Activated T-helper 17 cell treated with anti-CD3 and anti-CD28 coated beads, Interleukin-2, amount 50 U/mL, for 72 hours (primary cell): ENCODE measurements at regions not wholly inside any gene's neighbourhood (a gene's known extent, or its start where the extent isn't known, plus 50 kb on each side); places are given as distances from the start of the nearest gene placed in this dataset.

Experiments used
- ATAC-seq: fragments of 150-1000 bp; cut with Tn5 transposase; replicated peaks from 2 replicates; pipeline ENCODE4 v1.10.0; 2021; ENCODE audit warnings: mild to moderate bottlenecking, moderate library complexity
- H3K27ac Mint-ChIP-seq: one replicate; pipeline ENCODE4 v1.8.0; 2022; ENCODE audit warnings: mixed read lengths
- H3K27me3 Mint-ChIP-seq: one replicate; pipeline ENCODE4 v1.8.0; 2022; ENCODE audit warnings: mixed read lengths
- H3K36me3 Mint-ChIP-seq: one replicate; pipeline ENCODE4 v1.8.0; 2022; ENCODE audit warnings: low read depth, mild to moderate bottlenecking, mixed read lengths
- H3K4me1 Mint-ChIP-seq: one replicate; pipeline ENCODE4 v1.8.0; 2022; ENCODE audit warnings: mixed read lengths
- H3K4me3 Mint-ChIP-seq: one replicate; pipeline ENCODE4 v1.8.0; 2022; ENCODE audit warnings: mild to moderate bottlenecking, mixed read lengths
- H3K9me3 Mint-ChIP-seq: one replicate; pipeline ENCODE4 v1.8.0; 2022; ENCODE audit warnings: mixed read lengths

DNA sequence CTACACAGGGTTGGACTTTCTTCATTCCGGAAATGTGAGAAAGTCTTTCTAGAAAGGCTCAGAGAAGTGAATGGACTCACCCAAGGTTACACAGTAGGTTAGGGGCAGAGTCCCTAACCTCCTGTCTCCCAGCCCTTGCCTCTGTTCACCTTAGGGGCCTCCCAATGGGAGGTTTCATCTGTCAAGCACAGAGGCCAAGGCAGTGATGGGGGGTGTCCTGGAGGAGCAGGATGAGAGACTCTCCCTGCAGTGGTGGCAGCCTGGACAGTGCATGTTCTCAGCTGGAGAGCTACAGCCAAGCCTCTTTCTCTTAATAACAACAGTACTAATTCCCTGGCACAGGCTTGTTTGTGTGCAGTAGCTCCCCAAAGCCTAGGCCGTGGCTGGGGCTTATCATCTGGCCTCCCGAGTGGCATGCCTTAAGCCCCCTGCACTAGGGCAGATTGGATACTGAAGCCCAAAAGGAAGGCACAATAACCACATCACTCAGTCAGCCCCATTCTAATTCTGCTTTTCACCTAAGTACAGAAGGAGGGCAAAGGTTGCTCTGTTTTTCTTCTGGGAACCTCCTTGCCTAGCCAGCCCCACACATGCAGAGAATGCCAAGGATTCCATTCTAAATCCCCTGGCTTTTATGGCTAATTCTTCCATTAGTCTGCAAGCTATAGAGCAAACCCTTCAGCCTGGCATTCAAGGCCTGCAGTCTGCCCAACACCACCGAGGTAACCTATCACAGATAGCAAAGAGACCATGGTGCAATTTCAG, 50.2 kb upstream of the XPA start:
- Mint-ChIP-seq H3K27ac (no peak overlapping the region), H3K4me3 (no peak overlapping the region), H3K4me1 (no peaks in the 10 kb centered on the region), H3K9me3 (no peaks in the 10 kb centered on the region), H3K27me3 (peaks cover 35% of the 10 kb centered on the region), H3K36me3 (no peaks in the 10 kb centered on the region)
- ATAC-seq = no peak

DNA sequence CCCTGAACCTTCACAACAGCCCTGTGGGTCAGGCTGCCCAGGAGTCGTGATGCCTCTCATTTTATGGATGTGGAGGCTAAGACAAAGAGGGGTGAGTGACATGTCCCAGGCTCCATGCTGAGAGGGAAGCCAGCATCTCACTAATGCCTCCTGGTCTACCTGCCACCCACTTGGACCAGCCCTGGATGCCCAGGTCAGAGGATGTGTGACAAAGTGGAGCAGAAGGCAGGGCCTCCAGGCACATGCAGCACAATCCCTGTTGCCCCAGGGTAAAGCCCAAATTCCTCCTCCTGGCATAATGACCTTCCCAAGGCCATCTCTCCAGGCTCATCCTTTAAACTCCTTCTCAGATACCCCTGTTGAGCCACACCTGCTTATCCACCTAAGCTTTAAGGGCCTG, 51.4 kb upstream of the XPA start:
- no peak overlapping the region for H3K27ac Mint-ChIP-seq
- H3K4me3 Mint-ChIP-seq = no peak overlapping the region
- no peaks in the 10 kb centered on the region for H3K9me3 Mint-ChIP-seq
- H3K4me1 Mint-ChIP-seq = no peaks in the 10 kb centered on the region
- H3K27me3 Mint-ChIP-seq = peaks cover 27% of the 10 kb centered on the region
- ATAC-seq = no peak
- no peaks in the 10 kb centered on the region for H3K36me3 Mint-ChIP-seq

DNA sequence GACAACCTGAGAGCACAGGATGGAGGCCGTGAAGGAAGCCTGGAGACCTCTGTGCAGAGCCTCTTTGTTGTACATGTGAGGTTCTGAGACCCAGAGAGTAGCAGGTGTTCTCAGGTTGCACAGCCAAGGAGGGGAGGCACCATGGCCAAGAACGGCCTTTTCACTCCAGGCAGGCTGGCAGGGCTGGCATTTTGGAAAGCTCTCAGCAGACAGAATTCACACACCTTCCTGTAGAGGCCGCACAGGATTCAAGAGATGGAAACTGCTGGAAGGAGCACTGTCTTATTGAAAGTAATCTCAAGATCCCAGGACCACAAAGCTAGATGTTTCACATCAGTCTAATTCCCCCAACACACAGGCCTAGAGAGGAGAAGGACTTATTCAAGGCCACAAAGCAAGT, 52.8 kb upstream of the XPA start:
- Mint-ChIP-seq H3K9me3 (no peaks in the 10 kb centered on the region), H3K4me1 (no peaks in the 10 kb centered on the region), H3K4me3 (no peak overlapping the region), H3K36me3 (no peaks in the 10 kb centered on the region), H3K27ac (no peak overlapping the region), H3K27me3 (peaks cover 15% of the 10 kb centered on the region)
- no peak for ATAC-seq

DNA sequence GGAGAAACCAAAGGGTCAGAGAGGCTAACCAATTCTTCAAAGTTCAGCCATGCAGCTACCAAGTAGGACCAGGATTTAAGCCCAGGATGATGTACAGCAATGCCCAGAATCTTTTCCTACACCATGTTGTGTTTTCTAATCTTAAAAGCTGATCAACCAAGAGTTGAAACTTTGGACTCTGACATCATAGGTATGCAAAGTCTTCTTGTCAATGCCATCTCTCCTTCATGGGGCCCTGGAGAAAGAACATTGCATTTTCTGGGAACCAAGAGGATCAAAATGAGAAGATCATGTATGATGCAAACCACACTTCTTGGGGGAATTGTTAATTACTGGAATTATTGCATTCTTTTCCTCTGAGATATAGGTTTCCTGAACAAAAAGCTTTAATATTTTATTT, 54.4 kb upstream of the XPA start:
- Mint-ChIP-seq H3K4me1 (no peaks in the 10 kb centered on the region), H3K9me3 (no peaks in the 10 kb centered on the region), H3K27me3 (peaks cover 8% of the 10 kb centered on the region), H3K4me3 (no peak overlapping the region), H3K36me3 (no peaks in the 10 kb centered on the region), H3K27ac (no peak overlapping the region)
- ATAC-seq = no peak

DNA sequence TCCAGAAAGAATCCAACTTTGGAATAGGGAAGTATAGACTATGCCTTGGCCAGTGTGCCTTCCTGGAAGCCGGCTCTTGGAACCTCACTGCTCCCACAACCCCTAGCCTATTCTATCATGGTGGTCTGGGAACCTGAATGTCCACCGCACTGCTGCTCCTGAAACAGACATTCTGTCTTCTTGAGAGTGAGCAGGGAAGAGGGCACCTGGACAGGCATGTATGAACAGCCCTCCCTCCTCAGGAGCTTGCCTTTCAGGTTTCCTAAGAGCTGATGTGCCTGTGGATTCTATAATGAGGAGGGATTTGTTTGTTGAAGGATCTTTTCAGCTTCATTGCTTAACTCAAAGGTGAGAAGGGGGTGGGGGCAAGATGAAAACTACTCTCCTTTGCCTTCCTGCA, 55.1 kb upstream of the XPA start:
- Mint-ChIP-seq H3K9me3 (no peaks in the 10 kb centered on the region), H3K4me3 (no peak overlapping the region), H3K4me1 (no peaks in the 10 kb centered on the region), H3K36me3 (no peaks in the 10 kb centered on the region), H3K27ac (no peak overlapping the region), H3K27me3 (peaks cover 6% of the 10 kb centered on the region)
- no peak for ATAC-seq

DNA sequence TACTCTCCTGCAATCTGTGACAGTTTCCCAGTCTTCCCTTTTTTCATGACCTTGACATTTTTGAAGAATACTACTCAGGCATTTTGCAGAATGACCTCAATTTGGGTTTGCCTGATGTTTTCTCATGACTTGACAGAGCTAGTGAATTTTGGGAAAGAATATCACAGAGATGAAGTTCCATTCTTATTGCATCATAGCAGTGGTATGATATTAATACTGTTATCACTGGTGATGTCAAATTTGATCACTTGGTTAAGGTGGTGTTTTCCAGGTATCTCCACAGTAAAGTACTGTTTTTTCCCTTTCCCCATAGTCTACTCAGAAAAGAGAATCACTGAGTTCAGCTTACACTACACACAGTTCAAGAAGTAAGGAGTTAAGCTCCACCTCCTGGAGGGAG, 56.2 kb upstream of the XPA start:
- H3K27ac Mint-ChIP-seq = no peak overlapping the region
- H3K9me3 Mint-ChIP-seq = no peaks in the 10 kb centered on the region
- H3K27me3 Mint-ChIP-seq = peaks cover 7% of the 10 kb centered on the region
- no peak for ATAC-seq
- H3K36me3 Mint-ChIP-seq = no peaks in the 10 kb centered on the region
- H3K4me3 Mint-ChIP-seq = no peak overlapping the region
- H3K4me1 Mint-ChIP-seq = no peaks in the 10 kb centered on the region

DNA sequence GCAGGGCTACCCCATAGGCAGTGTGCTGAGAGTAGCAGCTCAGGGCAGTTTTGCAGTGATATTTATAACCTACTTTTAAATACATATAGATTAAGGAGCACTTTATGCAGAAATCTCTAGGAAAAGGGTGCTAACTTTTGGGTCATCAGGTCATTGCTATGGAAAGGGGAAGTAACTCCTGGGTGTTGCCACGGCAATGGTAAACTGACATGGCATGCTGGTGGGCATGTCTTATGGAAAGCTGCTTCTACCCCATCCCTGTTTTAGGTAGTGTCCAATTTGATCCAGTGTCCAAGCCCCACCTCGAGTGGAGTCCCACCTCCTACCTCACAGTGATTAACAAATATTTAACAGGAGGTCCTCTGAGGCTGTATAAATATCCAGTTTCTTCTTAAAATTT, 56.8 kb upstream of the XPA start:
- Mint-ChIP-seq H3K36me3 (no peaks in the 10 kb centered on the region), H3K27me3 (peaks cover 7% of the 10 kb centered on the region), H3K9me3 (no peaks in the 10 kb centered on the region), H3K4me1 (no peaks in the 10 kb centered on the region), H3K27ac (no peak overlapping the region), H3K4me3 (no peak overlapping the region)
- ATAC-seq = no peak

DNA sequence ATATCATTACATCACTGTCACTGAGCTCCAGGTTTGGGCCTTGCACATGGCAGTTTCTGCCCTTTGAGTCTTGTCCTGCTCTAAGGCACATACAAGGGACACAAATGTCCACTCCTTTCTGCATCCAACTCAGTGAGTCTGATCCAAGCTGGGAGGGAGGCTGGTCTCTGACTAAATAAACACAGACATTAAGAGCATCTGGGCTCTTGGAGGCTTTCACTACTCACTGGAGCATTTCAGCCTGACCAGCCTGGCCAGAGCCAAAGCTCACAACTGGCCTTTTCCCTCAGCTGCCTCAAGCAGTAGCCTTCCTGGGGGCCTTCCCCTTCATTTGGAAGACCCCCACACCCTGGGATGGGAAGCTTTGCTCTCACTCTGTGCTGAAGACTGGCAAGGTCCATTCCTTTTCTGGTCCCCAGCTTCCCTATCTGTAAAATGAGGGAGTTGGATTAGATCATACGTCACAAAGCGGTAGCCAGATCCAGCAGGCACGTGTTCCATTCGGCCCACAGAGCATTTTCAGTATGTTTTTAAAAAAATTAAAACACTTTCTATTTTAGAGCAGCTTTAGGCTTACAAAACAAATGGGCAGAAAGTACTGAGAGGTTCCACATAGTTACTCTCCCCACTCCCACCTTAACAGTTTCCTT, 58.6 kb upstream of the XPA start:
- Mint-ChIP-seq H3K36me3 (no peaks in the 10 kb centered on the region), H3K4me3 (no peak overlapping the region), H3K27ac (no peak overlapping the region), H3K9me3 (no peaks in the 10 kb centered on the region), H3K27me3 (peaks cover 11% of the 10 kb centered on the region), H3K4me1 (no peaks in the 10 kb centered on the region)
- no peak for ATAC-seq

DNA sequence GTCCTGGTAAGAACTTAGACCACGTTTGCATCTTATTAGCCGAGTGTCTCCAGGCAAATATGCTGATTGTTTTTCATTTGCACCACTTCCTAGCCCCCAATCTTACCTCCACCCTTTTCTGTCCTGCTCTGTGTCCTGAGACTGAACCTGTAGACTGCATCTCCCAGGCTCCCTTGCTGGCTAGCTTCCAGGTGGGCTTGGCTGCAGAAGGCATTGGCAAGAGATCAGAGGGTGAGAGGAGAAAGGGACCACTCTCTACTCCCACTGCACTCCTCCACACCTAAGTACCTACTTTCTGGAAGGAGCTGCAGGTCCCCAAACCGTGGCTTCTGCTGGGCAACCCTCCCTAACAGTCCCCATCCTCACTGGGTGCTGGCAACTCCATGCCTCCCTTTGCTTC, 59.9 kb upstream of the XPA start:
- Mint-ChIP-seq H3K27me3 (peaks cover 24% of the 10 kb centered on the region), H3K4me1 (no peaks in the 10 kb centered on the region), H3K27ac (no peak overlapping the region), H3K9me3 (no peaks in the 10 kb centered on the region), H3K4me3 (no peak overlapping the region), H3K36me3 (no peaks in the 10 kb centered on the region)
- ATAC-seq = no peak

DNA sequence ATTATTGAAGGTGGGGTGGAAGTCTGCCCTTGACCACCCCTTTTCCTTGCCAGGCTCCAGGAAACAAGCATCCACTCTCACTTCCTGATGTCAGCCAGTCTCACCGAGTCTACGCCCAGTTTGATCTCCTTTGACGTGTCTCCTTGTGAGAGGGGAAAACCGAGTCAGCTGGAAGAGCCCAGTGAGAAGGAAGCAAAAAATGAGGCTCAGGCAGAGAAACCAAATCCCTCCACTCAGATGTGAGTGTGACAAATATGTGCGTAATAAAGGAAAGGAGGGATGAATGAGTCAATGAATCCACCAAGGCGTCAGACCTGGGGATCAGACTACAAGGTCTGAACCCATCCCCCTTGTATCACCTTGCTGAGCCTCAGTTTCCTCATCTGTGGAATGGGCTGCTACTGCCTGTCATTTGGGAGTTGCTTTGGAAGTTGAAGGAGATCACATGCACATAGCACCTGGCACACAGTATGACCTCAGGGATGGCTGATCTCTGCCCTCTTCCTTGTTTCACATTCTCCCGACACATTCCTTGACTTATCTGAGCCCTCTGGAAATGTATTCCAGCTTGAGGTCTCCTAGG, 61.3 kb upstream of the XPA start:
- no peaks in the 10 kb centered on the region for H3K4me1 Mint-ChIP-seq
- H3K4me3 Mint-ChIP-seq = no peak overlapping the region
- H3K36me3 Mint-ChIP-seq = no peaks in the 10 kb centered on the region
- H3K9me3 Mint-ChIP-seq = no peaks in the 10 kb centered on the region
- H3K27ac Mint-ChIP-seq = no peak overlapping the region
- no peak for ATAC-seq
- peaks cover 37% of the 10 kb centered on the region for H3K27me3 Mint-ChIP-seq

DNA sequence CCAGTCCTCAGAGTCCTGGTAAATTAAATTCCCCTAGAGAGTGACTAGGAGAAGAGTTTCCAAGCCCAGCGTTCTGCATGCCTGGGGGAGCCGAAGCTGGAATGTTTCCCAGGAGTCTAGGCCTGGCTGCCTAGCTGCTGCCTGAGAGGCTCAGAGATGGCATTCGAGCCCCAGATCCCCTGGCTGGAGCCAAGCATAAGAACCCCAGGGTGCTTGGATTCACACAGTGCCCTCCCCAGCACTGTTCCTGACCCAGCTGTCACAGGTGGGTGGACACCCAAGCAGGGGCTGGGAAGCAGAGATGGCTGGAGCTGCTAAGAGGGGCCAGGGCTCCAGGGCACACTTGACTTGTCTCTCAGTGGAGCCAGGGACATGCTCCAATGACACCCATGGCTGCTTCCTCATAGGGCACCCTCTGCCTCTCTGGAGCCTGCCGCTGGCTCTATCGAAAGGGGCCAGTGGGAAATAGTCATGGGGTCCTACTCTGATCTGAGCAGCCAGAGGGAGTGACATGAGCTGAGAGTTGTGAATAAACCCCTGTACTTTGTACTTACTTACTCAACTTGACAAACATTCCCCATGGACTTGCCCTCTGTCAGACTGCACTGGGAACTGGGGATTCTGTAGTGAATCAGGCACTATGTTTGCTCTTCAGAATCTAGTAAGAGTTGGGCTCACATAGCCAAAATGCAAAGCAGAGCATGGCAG, 62.6 kb upstream of the XPA start:
- H3K4me3 Mint-ChIP-seq = no peak overlapping the region
- no peaks in the 10 kb centered on the region for H3K9me3 Mint-ChIP-seq
- H3K27me3 Mint-ChIP-seq = peaks cover 38% of the 10 kb centered on the region
- no peaks in the 10 kb centered on the region for H3K4me1 Mint-ChIP-seq
- no peak overlapping the region for H3K27ac Mint-ChIP-seq
- H3K36me3 Mint-ChIP-seq = no peaks in the 10 kb centered on the region
- no peak for ATAC-seq

DNA sequence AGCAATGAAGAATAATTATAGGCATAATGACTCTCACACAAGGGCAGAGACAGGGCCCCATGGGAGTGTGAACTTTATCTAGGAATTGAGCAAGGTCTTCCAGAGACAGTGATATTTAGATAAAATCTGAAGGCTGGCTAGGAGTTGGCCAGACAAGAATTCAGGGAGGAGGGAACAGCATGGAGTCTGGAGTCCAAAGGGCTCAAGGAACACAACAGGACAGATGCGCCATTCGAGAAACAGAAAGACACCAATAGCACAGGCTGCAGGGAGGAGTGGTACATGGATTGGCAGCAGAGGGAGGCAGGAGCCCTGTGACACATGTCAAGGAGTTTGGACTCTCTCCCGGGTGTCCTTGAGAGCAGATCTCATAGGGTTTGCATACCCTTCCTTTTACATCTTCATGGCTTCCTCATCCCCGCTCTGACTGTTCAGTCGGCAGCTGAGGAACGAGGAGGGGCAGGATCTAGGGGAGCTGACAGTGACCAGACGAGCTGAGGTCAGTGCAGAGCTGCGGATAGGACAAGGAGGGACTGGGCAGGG, 64.0 kb upstream of the XPA start:
- no peak overlapping the region for H3K4me3 Mint-ChIP-seq
- H3K27ac Mint-ChIP-seq = no peak overlapping the region
- H3K9me3 Mint-ChIP-seq = no peaks in the 10 kb centered on the region
- no peaks in the 10 kb centered on the region for H3K36me3 Mint-ChIP-seq
- peaks cover 38% of the 10 kb centered on the region for H3K27me3 Mint-ChIP-seq
- ATAC-seq = no peak
- H3K4me1 Mint-ChIP-seq = no peaks in the 10 kb centered on the region

DNA sequence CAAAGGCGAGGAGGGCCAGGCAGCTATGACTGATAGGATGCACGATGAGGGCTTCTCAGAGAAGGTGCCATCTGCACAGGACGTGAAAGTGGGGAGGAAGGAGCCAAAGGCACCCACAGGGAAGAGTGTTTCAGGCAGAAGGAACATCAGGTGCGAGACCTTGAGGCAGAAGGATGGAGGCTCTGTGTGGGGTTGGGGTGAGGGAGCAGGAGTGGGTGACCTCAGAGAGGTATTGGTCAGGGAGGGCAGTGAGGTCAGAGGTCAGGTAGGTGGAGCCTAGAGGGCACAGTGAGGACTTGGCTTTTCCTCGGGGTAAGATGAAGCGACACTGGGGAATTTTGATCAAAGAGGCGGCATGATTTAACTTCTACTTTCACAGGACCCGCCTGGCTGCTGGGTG, 64.7 kb upstream of the XPA start:
- Mint-ChIP-seq H3K9me3 (no peaks in the 10 kb centered on the region), H3K27ac (no peak overlapping the region), H3K4me3 (no peak overlapping the region), H3K27me3 (peaks cover 38% of the 10 kb centered on the region), H3K36me3 (no peaks in the 10 kb centered on the region), H3K4me1 (no peaks in the 10 kb centered on the region)
- ATAC-seq = no peak

DNA sequence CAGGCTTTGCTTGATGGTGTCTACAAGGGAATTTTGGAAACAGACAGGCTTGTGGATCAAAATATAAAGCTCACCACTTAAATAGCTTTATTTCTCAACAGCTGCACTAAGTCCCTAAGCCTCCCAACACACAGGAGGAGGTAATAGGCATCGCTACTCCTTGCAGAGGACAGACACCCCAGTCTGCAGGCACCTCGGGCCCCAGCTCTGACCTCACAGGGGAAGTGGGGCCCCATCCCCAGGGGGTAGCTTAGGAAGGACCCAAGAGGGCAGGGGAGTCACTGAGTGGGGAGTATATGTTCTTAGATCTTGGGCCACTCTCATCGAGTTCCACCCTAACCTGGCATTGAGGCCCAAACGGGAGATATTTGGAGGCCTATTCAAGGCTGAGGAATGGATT, 66.7 kb upstream of the XPA start:
- no peak for ATAC-seq
- Mint-ChIP-seq H3K27ac (no peak overlapping the region), H3K9me3 (no peaks in the 10 kb centered on the region), H3K4me3 (no peak overlapping the region), H3K27me3 (peaks cover 30% of the 10 kb centered on the region), H3K4me1 (no peaks in the 10 kb centered on the region), H3K36me3 (no peaks in the 10 kb centered on the region)

DNA sequence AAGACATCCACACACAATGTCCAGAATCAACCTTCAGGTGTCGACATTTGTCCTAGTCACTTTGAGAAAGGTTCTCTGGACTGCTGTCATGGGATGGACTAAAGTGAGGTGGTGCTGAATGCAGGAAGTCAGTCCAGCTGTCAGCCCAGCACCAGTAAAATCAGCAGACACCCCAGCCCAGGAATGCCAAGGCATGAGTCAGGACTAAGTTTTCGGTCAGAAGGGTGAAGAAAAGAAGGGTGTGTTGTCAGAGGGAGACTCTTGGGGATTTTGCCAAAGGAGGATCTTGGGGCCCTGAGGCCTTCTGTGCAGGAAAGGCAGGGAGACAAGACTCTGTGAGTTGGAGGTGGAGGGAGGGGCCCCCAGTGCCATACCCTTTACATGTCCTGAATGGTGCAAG, 69.0 kb upstream of the XPA start:
- H3K27ac Mint-ChIP-seq = no peak overlapping the region
- no peak overlapping the region for H3K4me3 Mint-ChIP-seq
- H3K36me3 Mint-ChIP-seq = no peaks in the 10 kb centered on the region
- no peaks in the 10 kb centered on the region for H3K4me1 Mint-ChIP-seq
- ATAC-seq = no peak
- peaks cover 29% of the 10 kb centered on the region for H3K27me3 Mint-ChIP-seq
- no peaks in the 10 kb centered on the region for H3K9me3 Mint-ChIP-seq
